ENCODE measurements at regions not wholly inside any gene's neighbourhood (a gene's known extent, or its start where the extent isn't known, plus 50 kb on each side); places are given as distances from the start of the nearest gene placed in this dataset.

DNA sequence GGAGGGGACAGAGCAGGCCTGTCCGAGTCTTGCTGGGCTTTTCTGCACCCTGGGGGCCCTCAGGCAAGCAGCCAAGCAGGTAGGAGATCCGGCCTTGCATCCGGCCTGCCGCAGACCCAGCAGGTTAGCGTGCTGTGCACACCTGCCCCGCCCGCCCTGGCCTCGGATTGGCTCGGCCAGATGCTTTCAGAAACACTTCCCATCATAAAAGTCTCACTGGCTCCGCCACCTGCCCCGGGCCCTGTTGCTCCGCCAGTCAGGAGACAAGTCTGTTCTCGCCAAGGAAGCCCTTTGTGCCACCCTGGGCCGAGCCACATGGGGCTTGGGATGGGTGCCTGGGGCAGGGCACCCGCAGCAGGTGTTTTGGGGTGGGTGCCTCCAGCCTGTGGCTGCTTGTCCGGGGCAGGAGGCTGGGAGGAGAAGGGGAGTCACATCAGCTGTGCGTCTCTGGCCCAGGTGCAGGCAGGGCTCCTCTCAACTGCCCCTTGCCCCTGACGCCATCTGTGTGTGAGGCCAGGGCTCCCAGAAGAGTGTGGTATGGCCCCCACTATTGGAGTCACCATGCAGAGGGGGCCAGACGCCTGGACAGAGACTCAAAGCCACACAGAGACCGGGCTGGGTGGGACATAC is 228.2 kb upstream of the GSE1 start:
- Histone ChIP-seq H2AK9ac (replicated peaks; ENCODE audit: low read depth, low read length, poor library complexity) (no peak overlapping the region), H2BK15ac (ENCODE audit: low read depth, low read length) (no peak overlapping the region), H4K8ac (ENCODE audit: low read depth in 2 of 2, low read length in 2 of 2) (no peak overlapping the region), H2BK120ac (ENCODE audit: low read depth, low read length) (no peak overlapping the region), H3K56ac (ENCODE audit: extremely low read depth, insufficient read depth, low read length) (no peak overlapping the region), H3K4me3 (ENCODE audit: insufficient read depth, low read depth, low read length) (no peak overlapping the region), H3K18ac (ENCODE audit: low read depth, low read length) (no peak overlapping the region), H2BK5ac (ENCODE audit: low read depth, low read length, poor library complexity, severe bottlenecking) (no peak overlapping the region), H3K4ac (ENCODE audit: low read depth, low read length) (no peak overlapping the region), H2AFZ (replicated peaks; ENCODE audit: low read length, poor library complexity) (no peak overlapping the region), H2BK20ac (ENCODE audit: low read depth, low read length) (no peak overlapping the region), H2AK5ac (ENCODE audit: low read depth, low read length) (no peak overlapping the region), H3K9me3 (ENCODE audit: control insufficient read depth, insufficient read depth, low read length) (no peaks in the 10 kb centered on the region), H3K36me3 (ENCODE audit: control insufficient read depth, insufficient read depth, low read length) (peaks cover 2% of the 10 kb centered on the region; the same call in 1 of the 2 replicates), H3K27me3 (ENCODE audit: control insufficient read depth, insufficient read depth, low read length) (no peaks in the 10 kb centered on the region), H4K91ac (ENCODE audit: insufficient read depth, low read depth, low read length) (no peak overlapping the region), H4K20me1 (ENCODE audit: insufficient read depth, low read length) (peaks cover 67% of the 10 kb centered on the region), H3K9me1 (ENCODE audit: insufficient read depth, low read length) (peaks cover 13% of the 10 kb centered on the region), H3K27ac (ENCODE audit: insufficient read depth, low read length) (no peak overlapping the region), H3K4me2 (ENCODE audit: low read depth, low read length) (no peak overlapping the region), H3K14ac (replicated peaks; ENCODE audit: low read depth, low read length) (no peak overlapping the region), H3K4me1 (ENCODE audit: control insufficient read depth, insufficient read depth, low read length) (peaks cover 15% of the 10 kb centered on the region), H3K9ac (ENCODE audit: low read depth, low read length) (no peak overlapping the region), H3K79me1 (ENCODE audit: low read depth in 1 of 2, low read length in 2 of 2) (peaks cover 32 to 55% of the 10 kb centered on the region in 2 experiments), H3K23ac (ENCODE audit: low read depth, low read length) (no peak overlapping the region), H4K5ac (ENCODE audit: low read depth, low read length) (no peak overlapping the region)
- CTCF ChIA-PET, result no interaction called here
- DNase-seq, result no peak
- dilution Hi-C loops (cut with HindIII; ENCODE audit: low sequenced_read_pairs, unreplicated experiment), result no loop called here
- POLR2A ChIA-PET (ENCODE audit: unreplicated experiment), result no interaction called here
- in situ Hi-C loops (cut with MboI; ENCODE audit: low sequenced_read_pairs), result no loop called here
- no peak for ATAC-seq (ENCODE audit: low read depth)
- intact Hi-C loops (cut with micrococcal nuclease), result no loop called here
- WGBS, 2 experiments (ENCODE audit: extremely low coverage in 2 of 2, insufficient read length in 1 of 2), result 89% methylated on average over 10 of the region's 20 CpGs; no CpG with 5 or more reads in 1 of the 2 experiments
- TF ChIP-seq MAZ (IDR thresholded peaks at IDR 0.05; ENCODE audit: borderline replicate concordance, low read depth, low read length), result no peak
- TF ChIP-seq RFX5 (IDR thresholded peaks at IDR 0.05; ENCODE audit: low read depth, low read length), result no peak
- TF ChIP-seq, protein P1, sequence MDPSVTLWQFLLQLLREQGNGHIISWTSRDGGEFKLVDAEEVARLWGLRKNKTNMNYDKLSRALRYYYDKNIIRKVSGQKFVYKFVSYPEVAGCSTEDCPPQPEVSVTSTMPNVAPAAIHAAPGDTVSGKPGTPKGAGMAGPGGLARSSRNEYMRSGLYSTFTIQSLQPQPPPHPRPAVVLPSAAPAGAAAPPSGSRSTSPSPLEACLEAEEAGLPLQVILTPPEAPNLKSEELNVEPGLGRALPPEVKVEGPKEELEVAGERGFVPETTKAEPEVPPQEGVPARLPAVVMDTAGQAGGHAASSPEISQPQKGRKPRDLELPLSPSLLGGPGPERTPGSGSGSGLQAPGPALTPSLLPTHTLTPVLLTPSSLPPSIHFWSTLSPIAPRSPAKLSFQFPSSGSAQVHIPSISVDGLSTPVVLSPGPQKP (IDR thresholded peaks at IDR 0.05; ENCODE audit: borderline replicate concordance, low read depth, low read length), result no peak
- no peak for TF ChIP-seq CEBPB (IDR thresholded peaks at IDR 0.05; ENCODE audit: low read depth, low read length)
- TF ChIP-seq, protein P2, sequence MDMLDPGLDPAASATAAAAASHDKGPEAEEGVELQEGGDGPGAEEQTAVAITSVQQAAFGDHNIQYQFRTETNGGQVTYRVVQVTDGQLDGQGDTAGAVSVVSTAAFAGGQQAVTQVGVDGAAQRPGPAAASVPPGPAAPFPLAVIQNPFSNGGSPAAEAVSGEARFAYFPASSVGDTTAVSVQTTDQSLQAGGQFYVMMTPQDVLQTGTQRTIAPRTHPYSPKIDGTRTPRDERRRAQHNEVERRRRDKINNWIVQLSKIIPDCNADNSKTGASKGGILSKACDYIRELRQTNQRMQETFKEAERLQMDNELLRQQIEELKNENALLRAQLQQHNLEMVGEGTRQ (IDR thresholded peaks at IDR 0.05; ENCODE audit: low read depth, low read length), result no peak
- TF ChIP-seq SMC3 (IDR thresholded peaks at IDR 0.05; ENCODE audit: low read depth, low read length), result no peak
- TF ChIP-seq, protein P3, sequence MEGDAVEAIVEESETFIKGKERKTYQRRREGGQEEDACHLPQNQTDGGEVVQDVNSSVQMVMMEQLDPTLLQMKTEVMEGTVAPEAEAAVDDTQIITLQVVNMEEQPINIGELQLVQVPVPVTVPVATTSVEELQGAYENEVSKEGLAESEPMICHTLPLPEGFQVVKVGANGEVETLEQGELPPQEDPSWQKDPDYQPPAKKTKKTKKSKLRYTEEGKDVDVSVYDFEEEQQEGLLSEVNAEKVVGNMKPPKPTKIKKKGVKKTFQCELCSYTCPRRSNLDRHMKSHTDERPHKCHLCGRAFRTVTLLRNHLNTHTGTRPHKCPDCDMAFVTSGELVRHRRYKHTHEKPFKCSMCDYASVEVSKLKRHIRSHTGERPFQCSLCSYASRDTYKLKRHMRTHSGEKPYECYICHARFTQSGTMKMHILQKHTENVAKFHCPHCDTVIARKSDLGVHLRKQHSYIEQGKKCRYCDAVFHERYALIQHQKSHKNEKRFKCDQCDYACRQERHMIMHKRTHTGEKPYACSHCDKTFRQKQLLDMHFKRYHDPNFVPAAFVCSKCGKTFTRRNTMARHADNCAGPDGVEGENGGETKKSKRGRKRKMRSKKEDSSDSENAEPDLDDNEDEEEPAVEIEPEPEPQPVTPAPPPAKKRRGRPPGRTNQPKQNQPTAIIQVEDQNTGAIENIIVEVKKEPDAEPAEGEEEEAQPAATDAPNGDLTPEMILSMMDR (conservative IDR thresholded peaks at IDR 0.05; ENCODE audit: low read depth, low read length), result no peak
- no TSS peak for BruUV-seq (replicated peaks)

Data from IMR-90 (cell line).